ENCODE measurements at regions not wholly inside any gene's neighbourhood (a gene's known extent, or its start where the extent isn't known, plus 50 kb on each side); places are given as distances from the start of the nearest gene placed in this dataset.

GRCh38 chr21:28769683-28770082, 223.0 kb downstream of the LTN1 start:
- Histone ChIP-seq H3K18ac (ENCODE audit: low read length) (no peak overlapping the region), H3K14ac (ENCODE audit: low read length) (no peak overlapping the region), H2BK12ac (ENCODE audit: low read length) (no peak overlapping the region), H3K27me3 (ENCODE audit: insufficient read depth, low read length) (no peaks in the 10 kb centered on the region), H4K12ac (ENCODE audit: low read depth, low read length) (no peak overlapping the region), H3K9me3 (ENCODE audit: insufficient read depth, low read depth, low read length) (peaks cover 2% of the 10 kb centered on the region), H3K4me3 (ENCODE audit: low read depth, low read length) (no peak overlapping the region), H2BK5ac (ENCODE audit: low read depth, low read length, poor library complexity) (no peak overlapping the region), H4K8ac (ENCODE audit: low read depth, low read length) (no peak overlapping the region), H3K27ac (ENCODE audit: low read depth, low read length) (no peak overlapping the region), H3K9ac (ENCODE audit: low read length) (no peak overlapping the region), H3K23ac (ENCODE audit: low read length) (no peak overlapping the region), H3K4ac (ENCODE audit: low read depth, low read length) (no peak overlapping the region), H3K79me2 (ENCODE audit: control insufficient read depth, insufficient read depth, low read length, poor library complexity) (no peaks in the 10 kb centered on the region), H3K79me1 (ENCODE audit: low read length) (no peaks in the 10 kb centered on the region), H2BK120ac (ENCODE audit: insufficient read depth, low read length, poor library complexity) (no peak overlapping the region), H3K4me2 (ENCODE audit: low read length) (no peak overlapping the region), H3K36me3 (ENCODE audit: control insufficient read depth in 1 of 2, insufficient read depth in 2 of 2, low read length in 2 of 2) (no peaks in the 10 kb centered on the region), H2AFZ (ENCODE audit: insufficient read depth, low read length, poor library complexity) (no peak overlapping the region), H4K91ac (ENCODE audit: low read depth, low read length) (no peak overlapping the region), H3K4me1 (ENCODE audit: control insufficient read depth in 1 of 2, insufficient read depth in 2 of 2, low read length in 2 of 2) (no peaks in the 10 kb centered on the region), H2AK5ac (ENCODE audit: low read length) (no peak overlapping the region)
- DNase-seq: peak; percentile 48 to 83

DNA sequence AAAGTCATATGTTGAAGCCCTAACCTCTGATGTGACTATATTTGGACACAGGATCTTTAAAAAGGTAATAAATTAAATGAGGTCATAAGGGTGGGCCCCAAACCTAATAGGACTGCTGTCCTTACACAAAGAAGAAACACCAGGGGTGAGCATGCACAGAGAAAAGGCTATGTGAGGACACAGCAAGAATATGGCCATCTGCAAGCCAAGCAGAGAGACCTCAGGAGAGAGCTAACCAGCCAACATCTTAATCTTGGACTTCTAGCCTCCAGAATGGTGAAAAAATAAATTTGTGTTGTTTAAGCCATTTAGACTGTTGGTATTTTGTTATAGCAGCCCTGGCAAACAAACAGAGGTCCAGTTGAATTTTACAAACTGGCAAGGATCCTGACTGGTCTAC, 223.9 kb downstream of the LTN1 start:
- H4K91ac ChIP-seq (ENCODE audit: low read depth, low read length): no peak overlapping the region
- H3K14ac ChIP-seq (ENCODE audit: low read length): no peak overlapping the region
- H3K9me3 ChIP-seq (ENCODE audit: insufficient read depth, low read depth, low read length): peaks cover 2% of the 10 kb centered on the region
- no peak overlapping the region for H2BK120ac ChIP-seq (ENCODE audit: insufficient read depth, low read length, poor library complexity)
- no peak overlapping the region for H2BK12ac ChIP-seq (ENCODE audit: low read length)
- H3K18ac ChIP-seq (ENCODE audit: low read length): no peak overlapping the region
- no peak overlapping the region for H3K9ac ChIP-seq (ENCODE audit: low read length)
- no peaks in the 10 kb centered on the region for H3K27me3 ChIP-seq (ENCODE audit: insufficient read depth, low read length)
- H3K23ac ChIP-seq (ENCODE audit: low read length): no peak overlapping the region
- no peak overlapping the region for H2AK5ac ChIP-seq (ENCODE audit: low read length)
- H3K36me3 ChIP-seq (ENCODE audit: control insufficient read depth in 1 of 2, insufficient read depth in 2 of 2, low read length in 2 of 2): no peaks in the 10 kb centered on the region
- H3K4me2 ChIP-seq (ENCODE audit: low read length): no peak overlapping the region
- H4K8ac ChIP-seq (ENCODE audit: low read depth, low read length): no peak overlapping the region
- no peak overlapping the region for H3K27ac ChIP-seq (ENCODE audit: low read depth, low read length)
- no peaks in the 10 kb centered on the region for H3K79me1 ChIP-seq (ENCODE audit: low read length)
- H3K4ac ChIP-seq (ENCODE audit: low read depth, low read length): no peak overlapping the region
- H2BK5ac ChIP-seq (ENCODE audit: low read depth, low read length, poor library complexity): no peak overlapping the region
- no peak overlapping the region for H4K12ac ChIP-seq (ENCODE audit: low read depth, low read length)
- no peak overlapping the region for H2AFZ ChIP-seq (ENCODE audit: insufficient read depth, low read length, poor library complexity)
- H3K4me3 ChIP-seq (ENCODE audit: low read depth, low read length): no peak overlapping the region
- no peak for DNase-seq
- no peaks in the 10 kb centered on the region for H3K79me2 ChIP-seq (ENCODE audit: control insufficient read depth, insufficient read depth, low read length, poor library complexity)
- H3K4me1 ChIP-seq (ENCODE audit: control insufficient read depth in 1 of 2, insufficient read depth in 2 of 2, low read length in 2 of 2): no peaks in the 10 kb centered on the region

DNA sequence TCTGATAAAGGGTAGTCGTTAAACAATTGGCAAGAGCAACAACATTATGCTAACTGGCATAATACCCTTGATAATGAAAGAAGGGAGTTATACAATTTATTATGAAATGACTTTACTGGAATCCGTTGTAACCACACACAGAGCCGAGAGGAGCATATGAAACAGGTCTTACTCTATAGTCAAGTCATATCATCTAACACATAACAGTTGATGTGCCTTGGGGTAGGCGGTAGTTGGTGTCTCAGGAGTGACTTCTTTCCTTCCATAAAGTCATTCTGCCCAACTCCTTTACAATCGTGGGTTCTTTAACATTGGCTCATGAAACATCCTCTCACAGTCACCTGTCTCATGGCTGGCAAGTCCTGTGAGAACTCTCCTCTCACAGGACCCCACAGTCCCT, 225.2 kb downstream of the LTN1 start:
- H3K27ac ChIP-seq (ENCODE audit: low read depth, low read length): no peak overlapping the region
- no peak overlapping the region for H3K4me2 ChIP-seq (ENCODE audit: low read length)
- H3K9me3 ChIP-seq (ENCODE audit: insufficient read depth, low read depth, low read length): peaks cover 2% of the 10 kb centered on the region
- H3K27me3 ChIP-seq (ENCODE audit: insufficient read depth, low read length): no peaks in the 10 kb centered on the region
- no peak overlapping the region for H4K12ac ChIP-seq (ENCODE audit: low read depth, low read length)
- no peak overlapping the region for H3K23ac ChIP-seq (ENCODE audit: low read length)
- H3K4me1 ChIP-seq (ENCODE audit: control insufficient read depth in 1 of 2, insufficient read depth in 2 of 2, low read length in 2 of 2): no peaks in the 10 kb centered on the region
- H3K79me2 ChIP-seq (ENCODE audit: control insufficient read depth, insufficient read depth, low read length, poor library complexity): no peaks in the 10 kb centered on the region
- no peak overlapping the region for H2BK120ac ChIP-seq (ENCODE audit: insufficient read depth, low read length, poor library complexity)
- no peak overlapping the region for H3K4ac ChIP-seq (ENCODE audit: low read depth, low read length)
- H3K9ac ChIP-seq (ENCODE audit: low read length): no peak overlapping the region
- H3K36me3 ChIP-seq (ENCODE audit: control insufficient read depth in 1 of 2, insufficient read depth in 2 of 2, low read length in 2 of 2): no peaks in the 10 kb centered on the region
- H3K79me1 ChIP-seq (ENCODE audit: low read length): no peaks in the 10 kb centered on the region
- no peak overlapping the region for H2AK5ac ChIP-seq (ENCODE audit: low read length)
- H3K4me3 ChIP-seq (ENCODE audit: low read depth, low read length): no peak overlapping the region
- no peak overlapping the region for H3K18ac ChIP-seq (ENCODE audit: low read length)
- no peak overlapping the region for H4K91ac ChIP-seq (ENCODE audit: low read depth, low read length)
- DNase-seq: no peak
- WGBS (ENCODE audit: extremely low coverage, insufficient coverage, insufficient read length): no CpG with 5 or more reads among the region's 5 CpGs
- H3K14ac ChIP-seq (ENCODE audit: low read length): no peak overlapping the region
- no peak overlapping the region for H2BK5ac ChIP-seq (ENCODE audit: low read depth, low read length, poor library complexity)
- H2AFZ ChIP-seq (ENCODE audit: insufficient read depth, low read length, poor library complexity): no peak overlapping the region
- H4K8ac ChIP-seq (ENCODE audit: low read depth, low read length): no peak overlapping the region
- H2BK12ac ChIP-seq (ENCODE audit: low read length): no peak overlapping the region

- Histone ChIP-seq H2BK120ac (ENCODE audit: insufficient read depth, low read length, poor library complexity) (no peak overlapping the region), H4K8ac (ENCODE audit: low read depth, low read length) (no peak overlapping the region), H2BK5ac (ENCODE audit: low read depth, low read length, poor library complexity) (no peak overlapping the region), H3K4me3 (ENCODE audit: low read depth, low read length) (no peak overlapping the region), H2BK12ac (ENCODE audit: low read length) (no peak overlapping the region), H3K79me2 (ENCODE audit: control insufficient read depth, insufficient read depth, low read length, poor library complexity) (no peaks in the 10 kb centered on the region), H3K23ac (ENCODE audit: low read length) (no peak overlapping the region), H2AK5ac (ENCODE audit: low read length) (no peak overlapping the region), H3K4ac (ENCODE audit: low read depth, low read length) (no peak overlapping the region), H3K9ac (ENCODE audit: low read length) (no peak overlapping the region), H4K12ac (ENCODE audit: low read depth, low read length) (no peak overlapping the region), H3K14ac (ENCODE audit: low read length) (no peak overlapping the region), H3K9me3 (ENCODE audit: insufficient read depth, low read depth, low read length) (peaks cover 2% of the 10 kb centered on the region), H3K18ac (ENCODE audit: low read length) (no peak overlapping the region), H3K4me2 (ENCODE audit: low read length) (no peak overlapping the region), H3K36me3 (ENCODE audit: control insufficient read depth in 1 of 2, insufficient read depth in 2 of 2, low read length in 2 of 2) (no peaks in the 10 kb centered on the region), H3K27me3 (ENCODE audit: insufficient read depth, low read length) (no peaks in the 10 kb centered on the region), H2AFZ (ENCODE audit: insufficient read depth, low read length, poor library complexity) (no peak overlapping the region), H3K27ac (ENCODE audit: low read depth, low read length) (no peak overlapping the region), H4K91ac (ENCODE audit: low read depth, low read length) (no peak overlapping the region), H3K79me1 (ENCODE audit: low read length) (no peaks in the 10 kb centered on the region), H3K4me1 (ENCODE audit: control insufficient read depth in 1 of 2, insufficient read depth in 2 of 2, low read length in 2 of 2) (no peaks in the 10 kb centered on the region)
- DNase-seq: no peak
- WGBS (ENCODE audit: extremely low coverage, insufficient coverage, insufficient read length): no CpG with 5 or more reads among the region's 2 CpGs
These were observed 228.8 kb downstream of the LTN1 start for GRCh38 chr21:28763809-28764418.
